Posterior cingulate gyrus (tissue), 11 donors: ENCODE measurements at regions not wholly inside any gene's neighbourhood (a gene's known extent, or its start where the extent isn't known, plus 50 kb on each side); places are given as distances from the start of the nearest gene placed in this dataset.

Source experiments
- DNase-seq, 10 donors: peaks; one replicate each; pipeline versions ENCODE4 v3.0.0 to v3.0.0-alpha.2; 2020 to 2021; ENCODE audit warnings: mixed read lengths in 3 of 10
- intact Hi-C: fragments of 100-400 bp; cut with DNase I; formaldehyde crosslinking; loops from one replicate; pipeline ENCODE4 v1.15.1; 2023

DNA sequence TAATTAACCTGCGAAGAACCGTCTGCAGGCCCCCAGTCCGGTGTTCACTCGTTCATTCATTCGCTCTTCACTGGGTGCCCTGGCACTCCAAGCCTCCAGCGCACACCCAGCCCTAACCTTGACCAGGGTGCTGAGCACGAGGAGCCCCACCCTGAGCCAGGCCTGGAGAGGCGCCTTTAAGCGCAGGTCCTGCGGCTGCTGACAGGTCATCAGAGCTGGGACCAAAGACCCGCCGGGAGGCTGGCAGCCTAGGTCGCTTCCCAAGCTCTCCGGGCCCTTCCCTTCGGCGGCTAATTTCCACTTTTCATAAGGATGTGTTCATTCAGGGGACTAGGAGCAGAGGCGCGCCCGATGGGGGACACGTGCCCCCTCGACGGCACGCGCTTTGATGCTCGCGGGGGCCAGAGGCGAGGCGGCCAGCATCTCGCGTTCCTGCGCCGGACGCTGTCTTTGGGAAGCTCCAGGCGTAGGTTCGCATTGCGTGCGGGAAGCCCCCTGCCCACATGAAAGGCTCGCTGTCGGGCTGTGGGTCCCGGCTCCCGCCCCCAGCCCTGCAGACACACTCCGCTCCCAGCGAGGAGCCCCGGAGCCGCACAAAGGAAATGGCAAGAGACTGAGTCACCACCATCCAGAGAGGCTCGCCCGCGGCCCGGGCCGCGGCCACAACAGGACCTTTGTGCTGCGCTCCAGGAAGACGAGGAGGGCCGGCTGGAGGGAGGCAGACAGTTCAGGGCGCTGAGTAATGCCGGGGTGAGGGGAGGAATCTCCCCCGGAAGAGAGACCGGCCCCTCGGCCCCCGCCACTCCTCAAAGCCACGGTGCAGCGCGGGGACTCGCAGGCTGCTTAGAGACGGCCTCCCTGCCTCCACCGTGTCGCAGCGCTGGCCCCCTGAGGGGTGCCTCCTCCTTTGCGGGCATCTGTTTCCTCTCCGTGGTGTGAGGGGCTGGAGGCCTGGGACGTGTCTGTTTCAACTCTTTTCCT is 266.4 kb upstream of the HES1 start:
- DNase-seq, result peak in 6 of 10 donors; percentile 9 to 89 (median 41)
- intact Hi-C loops, result no loop called here

DNA sequence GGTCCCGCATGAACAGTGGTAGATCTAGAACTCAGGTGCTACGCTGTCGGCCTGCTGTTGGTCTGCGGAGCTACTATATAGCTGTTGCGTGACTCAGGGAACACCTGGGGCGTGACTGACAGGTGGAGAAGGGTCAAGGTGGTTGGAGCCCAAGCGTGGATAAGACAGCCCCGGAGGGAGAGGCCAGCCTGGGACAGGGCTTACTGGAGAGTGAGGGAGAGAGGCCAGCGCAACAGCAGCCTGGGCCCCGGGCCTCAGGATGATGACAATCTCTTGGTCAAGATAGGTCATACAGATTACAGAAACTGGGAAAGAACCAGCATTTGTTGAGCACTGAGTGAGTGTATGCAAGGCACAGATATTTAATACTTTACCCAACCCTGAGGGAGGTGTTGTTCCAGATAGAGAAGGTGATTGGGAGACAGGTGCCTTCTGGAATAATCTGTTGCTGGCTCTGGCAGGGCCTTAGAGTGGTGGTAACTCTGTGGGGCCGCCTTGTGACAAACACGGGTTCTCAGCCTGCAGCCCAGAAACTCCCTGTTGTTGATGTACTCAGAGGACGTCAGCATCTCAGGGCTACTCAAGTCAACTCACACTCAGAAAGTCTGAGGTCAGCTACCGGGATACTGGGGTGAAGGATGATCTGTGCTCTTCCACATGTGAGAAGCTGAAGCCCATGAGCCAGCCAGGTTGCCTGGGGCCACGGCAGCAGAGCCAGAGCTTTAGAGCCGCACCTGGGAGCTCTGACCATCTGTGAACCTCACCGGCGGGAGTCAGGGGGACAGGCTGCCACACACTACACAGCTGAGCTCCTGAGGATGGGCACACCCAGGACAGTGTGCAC is 265.4 kb upstream of the HES1 start:
- DNase-seq, result no peak
- intact Hi-C loops, result no loop called here

DNA sequence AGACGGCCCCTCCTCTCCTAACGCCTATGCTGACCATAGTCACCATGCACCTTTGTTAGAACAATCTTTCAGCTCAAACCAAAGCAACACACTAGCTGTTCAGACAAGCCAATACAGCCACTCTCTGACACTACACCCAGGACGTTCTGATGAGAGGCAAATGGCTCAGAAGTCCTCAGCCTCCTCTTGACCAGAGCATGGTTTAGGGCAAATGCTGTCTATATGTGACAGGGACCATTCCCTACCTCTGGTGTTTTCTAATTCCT is 264.8 kb upstream of the HES1 start:
- intact Hi-C loops, result no loop called here
- DNase-seq, result no peak

DNA sequence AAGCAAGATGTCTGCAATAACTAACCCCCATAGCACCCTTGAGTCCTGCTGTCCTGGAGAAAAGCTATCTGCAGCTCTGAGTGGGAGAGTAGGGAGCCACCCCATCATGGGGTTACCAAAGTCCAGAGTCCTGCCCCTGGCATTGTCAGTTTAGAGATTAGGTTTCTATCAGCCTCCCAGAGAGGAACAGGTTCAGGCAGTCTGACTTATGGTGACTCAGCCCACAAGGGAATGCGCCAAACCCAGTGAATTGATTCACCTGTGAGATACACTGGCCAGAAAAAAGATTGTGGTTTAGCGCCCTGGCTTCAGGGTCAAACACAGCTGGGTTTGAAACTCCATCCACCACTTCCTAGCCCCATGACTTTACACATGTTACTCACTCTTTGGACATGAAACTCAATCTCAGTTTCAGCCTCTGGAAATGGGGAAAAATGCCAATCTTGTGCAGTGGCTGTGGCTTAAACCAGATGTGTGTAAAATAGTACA is 263.6 kb upstream of the HES1 start:
- DNase-seq, result no peak
- intact Hi-C loops, result no loop called here

DNA sequence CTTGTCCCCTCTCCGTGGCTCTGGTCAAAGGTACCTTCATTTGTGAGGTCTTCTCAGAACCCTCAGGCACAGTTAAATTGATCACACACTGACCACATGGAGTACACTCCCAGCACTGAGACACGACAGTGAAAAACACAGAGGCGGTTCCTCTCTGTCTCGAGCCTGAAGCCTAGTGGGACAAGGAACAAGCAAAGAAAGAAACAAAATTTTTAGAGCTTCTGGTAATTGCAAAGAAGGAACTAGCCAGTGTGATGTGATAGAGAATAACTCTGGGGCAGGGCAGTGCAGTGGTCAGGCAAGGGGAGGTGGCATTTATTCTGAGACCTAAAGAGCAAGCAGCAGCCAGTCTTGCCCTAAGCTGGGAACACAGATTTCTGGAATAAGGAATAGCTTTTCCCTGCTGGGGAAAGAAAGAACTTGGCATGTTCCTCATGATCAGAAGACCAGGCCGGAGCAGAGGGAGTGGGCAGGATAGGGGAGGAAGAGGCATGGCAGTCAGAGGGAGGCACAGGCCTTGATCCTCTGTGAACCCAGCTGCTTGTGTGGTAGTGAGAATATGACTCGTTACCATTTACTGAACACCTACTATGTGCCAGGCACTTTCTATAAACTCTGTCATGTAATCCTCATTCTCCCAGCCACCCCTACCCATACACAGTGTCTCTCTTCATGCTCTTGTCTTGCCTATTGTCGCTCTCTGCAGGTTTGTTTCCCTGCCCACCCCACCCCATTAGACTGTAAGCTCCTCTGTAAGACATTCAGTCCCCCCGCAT is 262.3 kb upstream of the HES1 start:
- intact Hi-C loops, result no loop called here
- no peak for DNase-seq

DNA sequence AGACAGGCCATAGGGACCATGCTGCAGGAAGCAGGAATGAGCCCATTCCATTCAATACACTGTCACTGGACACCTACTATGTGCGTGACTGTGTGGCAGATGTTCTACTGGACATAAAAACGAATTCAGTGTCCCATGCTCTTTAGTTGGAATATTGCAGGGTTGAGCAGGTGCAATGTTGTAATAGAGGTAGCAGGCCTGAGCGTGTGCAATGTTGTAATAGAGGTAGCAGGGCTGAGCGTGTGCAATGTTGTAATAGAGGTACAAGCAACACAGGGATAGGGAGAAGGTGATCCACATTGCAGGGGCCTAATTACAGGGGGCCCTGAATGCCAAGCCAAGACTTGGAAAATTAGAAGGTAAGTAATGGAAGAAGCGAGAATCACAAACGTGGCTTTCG is 261.4 kb upstream of the HES1 start:
- intact Hi-C loops, result no loop called here
- no peak for DNase-seq

DNA sequence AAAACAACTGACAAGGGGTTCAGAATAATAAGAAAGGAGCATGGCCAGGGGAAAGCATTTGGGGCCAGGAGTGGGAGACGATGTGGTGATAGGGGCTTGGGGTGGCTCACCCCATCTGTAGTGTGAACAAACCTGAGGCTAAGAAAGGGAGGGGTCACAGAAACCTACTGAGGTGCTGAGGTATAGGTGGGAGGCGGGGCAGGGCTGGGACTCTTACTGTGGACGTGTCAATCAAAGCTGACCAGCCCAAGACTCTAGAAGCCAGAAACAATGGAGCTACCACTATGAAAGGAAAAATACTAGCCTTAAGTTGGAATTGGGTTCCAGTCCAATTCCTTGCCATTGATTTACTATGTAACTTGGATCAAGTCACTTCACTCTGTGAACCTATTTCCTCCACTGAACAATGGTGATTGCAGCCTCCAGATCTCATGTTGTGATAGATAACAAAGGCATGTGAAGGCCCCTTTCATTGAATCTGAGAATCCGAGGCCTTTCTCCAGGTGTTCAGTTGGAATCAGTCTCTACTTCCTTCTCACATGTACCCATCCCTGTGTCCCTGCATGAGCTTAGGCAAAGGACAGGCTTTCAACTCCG is 260.9 kb upstream of the HES1 start:
- DNase-seq, result no peak
- intact Hi-C loops, result no loop called here

DNA sequence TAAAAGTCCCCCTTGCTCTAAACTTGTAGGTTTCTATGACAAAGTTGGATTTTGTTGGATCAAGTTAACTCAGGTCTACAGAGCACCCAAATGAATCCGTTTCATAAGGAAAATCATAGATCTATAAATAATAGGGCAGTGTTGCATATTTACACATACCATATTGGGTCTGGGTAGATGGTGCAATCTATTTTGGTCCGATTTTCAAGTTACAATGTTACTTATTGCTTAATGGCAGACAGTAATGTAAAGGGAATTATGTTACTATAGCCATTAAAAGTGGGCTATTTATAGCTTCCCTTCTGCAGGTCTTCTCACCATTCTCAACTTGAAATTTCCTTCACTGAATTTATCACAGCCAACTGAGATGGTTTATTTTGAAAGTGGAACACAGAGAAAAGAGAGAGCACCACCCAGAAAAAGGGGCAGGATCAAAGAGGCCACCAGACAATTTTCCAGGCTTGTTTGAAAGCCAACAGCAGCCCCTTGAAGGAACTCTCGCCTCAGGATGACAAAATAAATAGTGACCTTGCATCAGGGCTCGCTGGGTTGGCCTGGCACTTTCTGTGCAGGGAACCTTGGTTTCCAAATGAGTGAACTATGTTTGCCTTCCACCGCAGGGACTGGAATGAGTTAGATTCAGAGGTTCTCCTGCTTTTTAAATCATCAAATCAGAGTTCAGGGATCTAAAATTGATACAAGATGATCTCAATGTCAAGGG is 260.2 kb upstream of the HES1 start:
- intact Hi-C loops, result no loop called here
- DNase-seq, result no peak

DNA sequence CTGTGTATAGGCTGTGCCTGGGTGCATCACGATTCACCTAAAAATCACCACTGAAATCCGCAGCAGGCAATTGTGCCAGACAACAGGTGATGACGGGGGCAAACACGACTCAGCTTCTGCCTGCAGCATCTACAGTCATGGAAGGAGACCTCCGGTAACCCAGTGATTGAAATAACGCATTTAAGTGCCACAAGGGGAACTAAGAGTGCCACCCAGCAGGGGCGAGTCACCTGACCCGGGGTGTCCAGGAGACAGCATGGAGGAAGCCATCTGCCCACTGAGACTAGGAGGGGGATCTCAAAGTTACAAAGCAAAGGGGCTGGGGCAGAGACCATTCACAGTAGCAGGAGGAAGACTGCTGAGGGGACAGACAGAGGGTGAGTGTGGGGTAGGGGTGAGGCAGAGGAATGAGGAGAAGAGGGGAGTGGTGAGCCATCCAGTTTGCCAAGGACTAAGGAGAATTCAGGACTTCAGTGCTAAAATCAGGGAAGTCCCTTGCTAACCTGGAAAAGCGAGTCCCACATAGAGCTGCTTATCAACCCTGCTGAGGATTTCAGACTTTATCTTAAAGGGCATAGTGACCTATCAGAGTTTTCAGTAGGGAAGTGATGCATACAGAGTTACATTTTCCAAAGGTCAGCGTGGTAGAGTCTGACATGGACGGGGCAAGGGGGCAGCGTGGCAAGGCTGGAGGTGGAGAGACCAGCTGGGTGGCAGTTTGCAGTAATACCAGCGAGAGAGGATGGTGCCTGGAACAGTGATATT is 256.7 kb upstream of the HES1 start:
- DNase-seq, result no peak
- intact Hi-C loops, result no loop called here

DNA sequence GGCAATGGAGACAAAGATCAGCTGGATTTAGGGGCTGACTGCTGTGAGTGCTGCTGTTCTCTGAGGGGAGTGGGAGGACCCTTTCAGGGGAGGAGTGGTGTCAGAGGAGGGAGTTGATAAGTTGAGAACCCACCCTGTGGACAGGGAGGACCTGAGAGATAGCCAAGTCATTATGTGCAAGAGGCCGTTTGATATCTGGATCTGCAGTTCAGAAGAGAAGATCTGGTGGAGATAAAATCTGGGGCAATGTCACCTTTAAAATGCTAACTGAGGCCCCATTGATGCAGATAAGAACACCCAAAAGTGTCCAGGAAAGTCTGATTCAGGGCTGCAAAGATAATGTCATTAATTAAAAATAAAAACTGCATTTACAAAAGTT is 256.1 kb upstream of the HES1 start:
- no peak for DNase-seq
- intact Hi-C loops, result no loop called here

DNA sequence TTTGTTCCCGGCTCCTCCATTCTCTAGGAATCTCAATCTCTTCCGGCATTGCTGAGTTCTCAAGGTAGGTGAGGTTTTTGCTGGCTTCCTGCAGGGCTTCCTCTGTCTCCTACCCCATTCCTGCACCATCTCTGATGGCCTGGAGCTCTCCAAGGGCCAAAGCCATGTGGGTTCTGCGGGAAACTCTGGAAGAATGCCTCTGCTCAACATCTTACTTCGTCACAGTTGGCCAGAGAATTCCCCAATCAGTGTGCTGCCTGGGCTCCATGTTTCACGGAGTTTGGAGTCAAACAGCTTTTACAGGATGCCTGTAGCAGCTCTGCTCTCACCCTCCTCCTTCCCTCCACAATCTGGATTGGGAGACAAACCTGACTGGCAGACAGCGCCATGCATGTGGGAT is 253.9 kb upstream of the HES1 start:
- intact Hi-C loops, result no loop called here
- DNase-seq, result no peak

DNA sequence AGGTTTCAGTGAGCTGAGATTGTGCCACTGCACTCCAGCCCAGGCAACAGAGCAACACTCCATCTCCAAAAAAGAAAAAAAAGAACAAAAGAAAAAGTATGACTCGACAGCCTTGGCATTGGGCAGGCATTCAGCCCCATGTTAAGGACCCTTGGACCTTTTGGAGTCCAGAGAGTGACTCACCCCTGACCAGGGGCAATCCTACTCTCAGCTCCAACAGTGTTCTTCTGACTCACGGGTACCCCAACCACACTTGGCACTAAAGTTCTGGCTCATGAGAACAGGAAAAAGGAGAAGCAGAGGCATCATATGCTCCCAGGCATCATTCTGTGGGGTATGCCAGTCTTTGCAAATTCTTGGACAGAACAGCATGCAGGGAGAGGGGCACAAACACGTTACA is 252.4 kb upstream of the HES1 start:
- DNase-seq, result no peak
- intact Hi-C loops, result no loop called here

DNA sequence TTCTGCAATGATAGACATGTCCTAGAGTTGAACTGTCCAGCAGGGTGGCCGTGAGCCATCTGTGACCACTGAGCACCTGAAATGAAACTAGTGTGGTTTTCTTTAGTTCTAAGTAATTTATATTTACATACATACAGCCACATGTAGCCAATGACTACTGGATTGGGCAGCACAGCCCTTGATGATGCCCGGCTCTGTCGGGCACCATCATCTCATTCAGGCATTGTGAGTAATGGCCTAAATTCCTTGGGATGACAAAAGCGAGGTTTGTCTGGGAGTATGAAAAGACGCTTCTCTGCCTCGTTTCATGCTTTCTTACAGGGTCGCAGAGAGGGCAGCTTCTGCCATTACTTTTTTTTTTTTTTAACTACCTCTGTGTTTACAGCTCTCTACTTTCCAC is 251.9 kb upstream of the HES1 start:
- intact Hi-C loops, result no loop called here
- no peak for DNase-seq

DNA sequence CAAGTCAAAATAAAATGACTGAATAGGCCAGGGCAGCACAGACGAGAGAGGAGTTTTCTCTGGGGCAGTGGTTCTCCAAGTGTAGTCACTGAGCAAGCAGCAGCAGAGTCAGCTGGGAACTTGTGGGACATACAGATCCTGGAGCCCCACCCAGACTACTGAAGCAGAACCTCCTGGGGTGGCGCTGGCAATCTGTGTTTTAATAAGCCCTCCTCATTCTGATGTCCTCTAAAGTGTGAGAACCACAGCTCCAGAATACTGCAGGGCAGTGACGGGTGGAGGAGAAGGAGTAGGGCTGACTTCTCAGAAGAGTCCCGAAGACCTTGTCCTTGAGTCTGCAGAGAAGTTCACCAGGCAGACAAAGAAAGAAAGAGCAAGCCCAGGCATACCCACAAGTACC is 251.3 kb upstream of the HES1 start:
- DNase-seq, result no peak
- intact Hi-C loops, result no loop called here

DNA sequence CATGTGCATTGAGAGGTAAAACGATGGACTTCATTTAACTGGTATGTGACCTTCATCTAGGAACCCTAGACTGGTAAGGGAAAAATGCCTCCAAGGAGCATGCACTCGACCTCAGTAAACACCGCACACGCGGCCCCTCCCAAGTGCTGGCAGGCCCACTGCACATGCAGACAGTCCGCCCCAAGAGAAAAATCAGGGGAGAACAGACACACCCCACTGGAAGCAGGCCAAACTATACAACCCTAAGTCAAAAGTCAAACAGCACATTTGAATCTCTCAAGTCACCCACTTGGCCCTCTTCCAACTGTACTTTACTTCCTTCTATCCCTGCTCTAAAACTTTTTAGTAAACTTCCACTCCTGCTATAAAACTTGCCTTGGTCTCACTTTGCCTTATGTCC is 250.1 kb upstream of the HES1 start:
- intact Hi-C loops, result no loop called here
- no peak for DNase-seq

DNA sequence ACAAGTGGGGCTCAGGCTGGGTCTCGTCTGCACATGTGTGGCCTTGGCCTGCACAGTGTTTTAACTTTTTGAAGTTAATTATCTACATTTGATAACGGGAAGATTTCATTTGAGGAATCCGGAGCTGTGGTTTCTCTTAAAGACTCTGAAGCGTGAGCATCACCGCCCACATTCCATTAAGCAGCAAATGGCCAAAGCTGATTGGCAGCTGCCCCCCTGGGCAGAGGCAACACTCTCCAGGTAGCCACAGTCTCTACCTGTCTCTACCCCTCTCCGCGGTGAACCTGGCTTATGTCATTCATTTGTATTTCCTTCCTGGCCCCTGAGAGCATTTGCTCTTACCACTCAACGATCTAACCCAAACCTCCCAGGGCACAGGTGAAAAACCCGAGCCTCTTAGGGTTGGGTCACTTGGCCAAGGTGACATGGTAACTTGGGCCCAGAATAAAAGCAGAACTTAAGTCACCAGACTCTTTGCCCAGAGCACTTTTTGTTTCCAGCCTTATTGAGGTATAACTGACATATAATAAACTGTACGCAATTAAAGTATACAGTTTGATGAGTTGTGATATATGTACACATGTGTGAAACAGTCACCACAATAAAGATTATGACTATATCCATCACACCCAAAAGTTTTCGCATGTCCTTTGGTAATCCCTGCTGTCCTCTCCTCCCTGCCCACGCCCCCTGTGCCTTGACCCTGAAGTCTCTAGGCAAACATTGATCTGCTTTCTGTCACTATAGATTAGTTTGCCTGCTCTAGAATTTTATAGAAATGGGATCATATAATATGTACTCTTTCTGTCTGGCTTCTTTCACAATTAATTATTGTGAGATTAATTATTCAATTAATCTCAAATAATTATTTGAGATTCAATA is 245.7 kb upstream of the HES1 start:
- DNase-seq, result no peak
- intact Hi-C loops, result no loop called here

DNA sequence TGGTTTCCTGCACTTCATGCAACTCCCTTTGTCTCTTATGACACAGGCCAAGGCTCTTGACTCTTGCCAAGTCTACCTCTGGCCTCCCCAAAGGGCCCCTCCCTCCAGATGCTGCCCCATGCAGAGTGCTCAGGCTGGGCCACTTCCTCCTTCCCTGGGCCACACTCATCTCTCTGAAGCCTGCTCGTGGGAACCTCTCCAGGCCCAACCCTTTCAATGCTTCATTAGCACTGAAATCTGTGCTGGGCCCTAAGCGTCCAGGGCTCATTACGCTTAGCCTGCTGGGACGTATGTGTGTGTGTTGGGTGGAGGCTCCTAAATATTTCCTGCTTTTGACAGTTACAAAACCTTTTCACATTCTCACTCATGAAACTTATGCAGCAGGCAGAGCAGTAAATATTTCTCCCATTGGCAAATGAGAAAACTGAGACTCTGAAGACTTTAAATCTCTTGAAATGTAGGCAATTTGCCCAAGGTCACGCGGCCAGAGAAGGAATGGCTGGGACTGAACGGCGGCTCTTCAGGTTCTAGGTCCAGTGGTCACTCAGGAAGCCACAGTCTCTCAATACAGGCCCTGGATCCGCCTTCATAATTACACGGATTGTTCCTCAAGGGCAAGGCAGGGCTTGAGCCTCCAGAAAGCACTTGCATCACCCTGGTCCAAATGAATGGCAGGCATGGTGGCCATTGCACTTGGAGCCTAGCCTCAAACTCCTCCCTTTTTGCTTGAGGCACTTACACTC is 241.7 kb upstream of the HES1 start:
- intact Hi-C loops, result no loop called here
- DNase-seq, result no peak

DNA sequence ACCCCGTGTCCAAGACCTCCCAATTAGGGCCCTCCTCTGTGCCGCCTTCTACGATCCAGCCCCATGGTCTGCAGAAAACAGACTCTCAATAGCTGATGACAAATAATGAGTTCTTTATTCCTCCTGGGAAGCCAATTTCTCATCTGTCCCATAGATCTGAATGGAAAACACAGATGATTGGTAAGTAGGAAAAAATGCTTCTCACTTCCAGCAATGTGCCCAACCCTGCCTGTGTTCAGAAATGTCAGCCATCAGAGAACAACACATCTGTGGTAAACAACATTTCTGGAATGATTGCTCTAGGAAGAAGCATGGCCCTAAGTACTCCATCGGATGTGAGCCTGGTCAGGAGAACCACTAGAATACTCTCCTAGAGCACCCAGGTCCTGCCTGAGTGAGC is 240.5 kb upstream of the HES1 start:
- intact Hi-C loops, result no loop called here

More for the DNA sequence above, 240.5 kb upstream of the HES1 start:
- DNase-seq, result no peak
